Adrenal gland (tissue), 9 donors: ENCODE measurements at regions not wholly inside any gene's neighbourhood (a gene's known extent, or its start where the extent isn't known, plus 50 kb on each side); places are given as distances from the start of the nearest gene placed in this dataset.

Source experiments
- DNase-seq, 7 donors: peaks; one replicate each; pipeline ENCODE4 v3.0.0-alpha.2; 2019 to 2020
- H3K27ac ChIP-seq, 5 donors: fragments of 200-600 bp; sonication (generic) in 4 of 5; 1 replicate in 3 of 5; 2 replicates in 2 of 5; pipeline versions ENCODE4 v1.5.1 to v1.8.0; 2016 to 2020; ENCODE audit warnings: mild to moderate bottlenecking in 1 of 5
- H3K27me3 ChIP-seq: fragments of 200-600 bp; 2 replicates; pipeline ENCODE4 v1.8.0; 2021
- H3K36me3 ChIP-seq, 2 donors: fragments of 200-600 bp; replicated peaks in 1 of 2; 1 replicate in 1 of 2; 2 replicates in 1 of 2; pipeline versions ENCODE4 v1.5.1 to v1.8.0; 2018 to 2022
- H3K4me1 ChIP-seq, 2 donors: fragments of 200-600 bp; replicated peaks in 1 of 2; 1 replicate in 1 of 2; 2 replicates in 1 of 2; pipeline versions ENCODE4 v1.5.1 to v1.8.0; 2018 to 2021
- H3K4me3 ChIP-seq, 4 donors: fragments of 200-600 bp; sonication (generic) in 3 of 4; one replicate each; pipeline ENCODE4 v1.5.1; 2016 to 2018
- H3K9me3 ChIP-seq, 3 donors: fragments of 200-600 bp; sonication (generic) in 1 of 3; replicated peaks in 1 of 3; 1 replicate in 2 of 3; 2 replicates in 1 of 3; pipeline versions ENCODE4 v1.5.1 to v1.8.0; 2016 to 2021
- POLR2A ChIP-seq, 2 donors: fragments of 450-650 bp; IDR thresholded peaks; one replicate each; pipeline ENCODE4 v1.6.1; 2017; ENCODE audit warnings: antibody characterized with exemption in 2 of 2, mild to moderate bottlenecking in 2 of 2, moderate library complexity in 1 of 2
- WGBS, 4 donors: extraction: QIAGEN DNeasy Blood & Tissue Kit in 2 of 4; methylation state at CpG; one replicate each; pipeline versions ENCODE4 v1.1.5 to v1.1.7; 2013 to 2017; 5-methylcytosine and 5-hydroxymethylcytosine counted together
- intact Hi-C, 2 donors: fragments of 100-400 bp; cut with DNase I; formaldehyde crosslinking; loops; one replicate each; pipeline versions ENCODE4 v1.14.1 to v1.15.0; 2022 to 2023
- TF ChIP-seq, protein P1 (sequence below), 6 experiments: fragments of 450-650 bp in 4 of 6; fragments of 200-600 bp in 2 of 6; sonication (generic) in 1 of 6; IDR thresholded peaks; 1 replicate in 5 of 6; 2 replicates in 1 of 6; pipeline versions ENCODE4 v1.5.1 to v1.8.0; 2016 to 2021; ENCODE audit warnings: antibody characterized with exemption in 6 of 6, mild to moderate bottlenecking in 2 of 6, moderate library complexity in 1 of 6
- donor health status: healthy with polysubstance abuse.
- donor health status: Bipolar disorder and iron deficiency.
- donor health status: DM: yes; HTN: yes; CAD: no.
- donor health status: DM: no; HTN: no; CAD: no.
- donor health status: DM: no; HTN: no; CAD: no.

DNA sequence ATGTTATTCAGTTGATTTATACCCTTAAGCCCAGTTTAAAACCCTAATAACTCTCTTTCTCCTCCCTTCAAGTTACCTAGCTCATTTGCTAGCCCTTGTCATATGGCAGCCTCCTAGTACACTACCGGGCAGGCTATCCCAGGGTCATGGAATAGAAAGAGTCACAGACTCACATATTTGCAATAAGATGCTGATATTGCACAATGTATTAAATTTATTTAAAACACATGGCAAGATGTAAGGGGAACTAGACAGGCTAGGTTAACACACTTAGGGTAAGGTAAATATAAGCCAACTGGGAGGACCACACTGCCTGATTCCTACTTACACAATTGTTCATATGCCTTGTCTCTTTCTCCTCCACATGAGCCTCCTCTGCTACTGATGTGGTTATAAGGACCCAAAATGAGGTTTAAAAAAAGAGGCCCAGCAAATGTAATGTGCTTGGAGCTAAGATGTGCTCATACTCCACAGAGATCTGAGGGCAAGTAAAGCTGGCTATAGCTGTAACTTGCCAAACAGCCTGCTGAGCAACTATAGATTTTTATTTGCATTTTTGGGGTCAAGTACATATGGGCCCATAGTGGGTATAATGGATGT lies 130.0 kb downstream of the ENC1 start:
- 88 to 100% (median 90%) methylated on average over 1 of the region's 1 CpG for WGBS, 4 donors
- H3K27me3 ChIP-seq = no peaks in the 10 kb centered on the region

DNA sequence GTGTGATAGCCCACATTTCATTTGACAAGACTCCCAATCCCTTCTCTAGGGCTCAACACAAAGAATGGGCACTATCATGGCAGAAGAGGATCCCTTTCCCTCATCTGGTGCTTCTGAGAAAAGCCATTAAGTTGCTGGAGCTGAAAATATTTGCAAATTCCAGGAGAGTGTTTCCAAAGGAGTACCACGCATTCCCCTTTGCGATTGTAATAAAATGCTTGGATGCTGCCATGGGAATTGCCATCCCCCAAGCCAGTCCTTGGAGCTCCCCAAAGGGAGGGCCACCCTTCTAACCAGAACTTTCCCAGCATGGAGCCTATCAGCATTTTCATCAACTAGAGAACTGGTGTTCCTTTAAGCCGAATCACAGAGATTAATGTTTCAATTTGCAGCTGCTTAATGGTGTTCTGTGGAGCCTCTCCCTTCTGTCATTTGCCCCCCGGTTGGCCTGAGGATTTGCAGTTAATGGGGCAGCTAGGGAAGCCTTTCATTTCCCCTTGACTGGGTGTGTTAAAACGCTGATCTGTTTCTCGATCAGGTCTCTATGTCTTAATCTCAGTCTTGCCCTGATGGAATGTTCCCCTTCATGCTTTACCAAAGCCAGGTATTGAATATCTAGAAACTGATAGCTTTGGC lies 133.0 kb downstream of the ENC1 start:
- no peak overlapping the region for H3K4me3 ChIP-seq
- DNase-seq = no peak
- no peaks in the 10 kb centered on the region for H3K27me3 ChIP-seq
- no peak for TF ChIP-seq POLR2A (IDR thresholded peaks at IDR 0.05)
- TF ChIP-seq, protein P1, sequence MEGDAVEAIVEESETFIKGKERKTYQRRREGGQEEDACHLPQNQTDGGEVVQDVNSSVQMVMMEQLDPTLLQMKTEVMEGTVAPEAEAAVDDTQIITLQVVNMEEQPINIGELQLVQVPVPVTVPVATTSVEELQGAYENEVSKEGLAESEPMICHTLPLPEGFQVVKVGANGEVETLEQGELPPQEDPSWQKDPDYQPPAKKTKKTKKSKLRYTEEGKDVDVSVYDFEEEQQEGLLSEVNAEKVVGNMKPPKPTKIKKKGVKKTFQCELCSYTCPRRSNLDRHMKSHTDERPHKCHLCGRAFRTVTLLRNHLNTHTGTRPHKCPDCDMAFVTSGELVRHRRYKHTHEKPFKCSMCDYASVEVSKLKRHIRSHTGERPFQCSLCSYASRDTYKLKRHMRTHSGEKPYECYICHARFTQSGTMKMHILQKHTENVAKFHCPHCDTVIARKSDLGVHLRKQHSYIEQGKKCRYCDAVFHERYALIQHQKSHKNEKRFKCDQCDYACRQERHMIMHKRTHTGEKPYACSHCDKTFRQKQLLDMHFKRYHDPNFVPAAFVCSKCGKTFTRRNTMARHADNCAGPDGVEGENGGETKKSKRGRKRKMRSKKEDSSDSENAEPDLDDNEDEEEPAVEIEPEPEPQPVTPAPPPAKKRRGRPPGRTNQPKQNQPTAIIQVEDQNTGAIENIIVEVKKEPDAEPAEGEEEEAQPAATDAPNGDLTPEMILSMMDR (IDR thresholded peaks at IDR 0.05) = no peak
- no peaks in the 10 kb centered on the region for H3K4me1 ChIP-seq
- WGBS, 4 donors = 86 to 92% (median 90%) methylated on average over 6 of the region's 6 CpGs
- no peaks in the 10 kb centered on the region for H3K9me3 ChIP-seq
- no peak overlapping the region for H3K27ac ChIP-seq
- intact Hi-C loops = no loop called here
- no peaks in the 10 kb centered on the region for H3K36me3 ChIP-seq

More for the DNA sequence above, 130.0 kb downstream of the ENC1 start:
- Histone ChIP-seq H3K4me1 (no peaks in the 10 kb centered on the region), H3K9me3 (no peaks in the 10 kb centered on the region), H3K4me3 (no peak overlapping the region), H3K27ac (no peak overlapping the region), H3K36me3 (no peaks in the 10 kb centered on the region)
- TF ChIP-seq, protein P1 (IDR thresholded peaks at IDR 0.05) = no peak
- TF ChIP-seq POLR2A (IDR thresholded peaks at IDR 0.05) = no peak
- intact Hi-C loops = no loop called here
- no peak for DNase-seq

DNA sequence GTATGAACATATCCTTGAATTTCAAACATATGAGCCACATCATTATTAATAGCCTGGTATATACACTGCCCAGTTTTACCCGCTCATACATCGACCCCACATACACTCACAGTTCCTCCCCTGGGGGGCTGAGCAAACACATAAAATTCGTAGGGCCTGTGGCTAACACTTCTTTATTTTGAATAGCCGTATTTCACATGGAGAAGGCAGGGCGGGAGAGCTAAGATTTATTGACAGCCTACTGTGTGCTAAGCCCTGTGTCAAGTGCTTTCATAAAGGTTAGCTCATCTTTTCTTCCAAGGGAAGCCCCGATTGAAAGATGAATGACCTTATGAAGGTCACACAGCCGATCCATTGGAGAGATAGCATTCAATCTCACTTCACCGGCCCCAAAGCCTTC lies 134.4 kb downstream of the ENC1 start:
- intact Hi-C loops = no loop called here

DNA sequence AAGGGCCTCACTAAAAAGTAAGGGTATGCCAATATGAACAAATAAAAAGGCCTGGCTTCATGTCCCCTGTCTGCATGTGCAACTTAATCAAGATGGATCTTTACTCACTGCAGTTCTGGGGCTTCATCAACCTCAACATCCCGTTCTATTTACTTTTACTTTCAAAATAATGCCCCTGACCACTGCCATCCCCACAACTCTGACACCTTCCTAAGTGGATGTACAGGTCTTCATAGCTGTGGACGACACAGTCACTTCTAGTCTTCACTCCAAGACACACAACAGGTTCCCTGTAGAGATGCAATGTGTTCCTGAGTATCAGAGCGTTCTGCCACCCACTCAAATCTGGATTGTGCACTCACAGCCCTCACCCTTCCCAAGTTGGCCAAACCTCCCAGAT lies 136.1 kb downstream of the ENC1 start:
- Histone ChIP-seq H3K27ac (no peak overlapping the region), H3K27me3 (no peaks in the 10 kb centered on the region), H3K4me3 (no peak overlapping the region), H3K36me3 (no peaks in the 10 kb centered on the region), H3K9me3 (no peaks in the 10 kb centered on the region), H3K4me1 (no peaks in the 10 kb centered on the region)
- 72 to 93% (median 89%) methylated on average over 3 of the region's 3 CpGs for WGBS, 4 donors
- intact Hi-C loops = no loop called here
- TF ChIP-seq, protein P1 (IDR thresholded peaks at IDR 0.05) = no peak
- TF ChIP-seq POLR2A (IDR thresholded peaks at IDR 0.05) = no peak
- no peak for DNase-seq

More for the DNA sequence above, 134.4 kb downstream of the ENC1 start:
- Histone ChIP-seq H3K27ac (no peak overlapping the region), H3K27me3 (no peaks in the 10 kb centered on the region), H3K36me3 (no peaks in the 10 kb centered on the region), H3K9me3 (no peaks in the 10 kb centered on the region), H3K4me1 (no peaks in the 10 kb centered on the region), H3K4me3 (no peak overlapping the region)
- 71 to 81% (median 76%) methylated on average over 8 of the region's 8 CpGs for WGBS, 4 donors
- TF ChIP-seq POLR2A (IDR thresholded peaks at IDR 0.05) = no peak
- TF ChIP-seq, protein P1 (IDR thresholded peaks at IDR 0.05) = no peak
- DNase-seq = no peak
